HepG2 (cell line): ENCODE measurements at regions not wholly inside any gene's neighbourhood (a gene's known extent, or its start where the extent isn't known, plus 50 kb on each side); places are given as distances from the start of the nearest gene placed in this dataset.

ENCODE experiments used
- CHD2 ChIP-seq: IDR thresholded peaks from 2 replicates; pipeline ENCODE4 v1.6.1; 2011; ENCODE audit warnings: low read depth, low read length, improper control_type of control experiment
- MXD4 ChIP-seq: IDR thresholded peaks from 2 replicates; pipeline ENCODE4 v1.6.1; 2016; ENCODE audit warnings: mild to moderate bottlenecking, missing biosample characterization, missing genetic modification reagents
- NFE2L1 ChIP-seq: sonication (generic); formaldehyde crosslinking; IDR thresholded peaks from 2 replicates; pipeline ENCODE4 v1.4.0; 2020; ENCODE audit warnings: missing genetic modification reagents, mild to moderate bottlenecking, borderline replicate concordance
- U2AF2 ChIP-seq: fragments of 200-400 bp; formaldehyde crosslinking; IDR thresholded peaks from 2 replicates; pipeline ENCODE4 v1.6.1; 2017; ENCODE audit warnings: low read depth, mild to moderate bottlenecking, low read length
- ZNF709 ChIP-seq: sonication (generic); formaldehyde crosslinking; IDR thresholded peaks from 2 replicates; pipeline ENCODE4 v1.5.0; 2020; ENCODE audit warnings: mild to moderate bottlenecking, missing genetic modification reagents
- ZNF768 ChIP-seq: sonication (generic); formaldehyde crosslinking; IDR thresholded peaks from 2 replicates; pipeline ENCODE4 v1.4.0; 2020; ENCODE audit warnings: missing genetic modification reagents
- ZZZ3 ChIP-seq: sonication (generic); formaldehyde crosslinking; IDR thresholded peaks from 2 replicates; pipeline ENCODE4 v1.4.0; 2020; ENCODE audit warnings: missing genetic modification reagents, mild to moderate bottlenecking, borderline replicate concordance
- TF ChIP-seq, protein P1 (sequence below): sonication (generic); formaldehyde crosslinking; IDR thresholded peaks from 2 replicates; pipeline ENCODE4 v1.4.0; 2020; ENCODE audit warnings: mild to moderate bottlenecking, missing genetic modification reagents
- TF ChIP-seq, protein P2 (sequence below): IDR thresholded peaks from 2 replicates; pipeline ENCODE4 v1.6.1; 2012; ENCODE audit warnings: inconsistent platforms

DNA sequence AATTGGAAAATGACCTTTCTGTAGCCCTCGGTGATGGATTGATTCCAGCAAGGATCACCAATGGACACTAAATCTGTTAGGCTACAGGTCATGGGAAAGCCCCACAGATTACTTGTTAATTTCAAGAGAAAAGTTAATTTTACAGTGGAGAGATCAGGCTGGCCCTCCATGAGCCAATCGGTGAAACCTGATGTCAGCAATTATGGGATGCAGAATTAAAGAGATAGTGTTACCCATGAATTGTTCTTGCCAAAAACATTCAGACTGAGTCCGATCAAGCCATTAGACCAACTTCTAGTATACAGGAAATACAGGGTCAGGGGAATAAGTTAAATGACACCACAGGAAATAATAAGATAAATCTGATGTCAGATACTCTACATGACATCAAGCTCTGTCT lies 214.9 kb upstream of the SYNDIG1 start:
- TF ChIP-seq, protein P1, sequence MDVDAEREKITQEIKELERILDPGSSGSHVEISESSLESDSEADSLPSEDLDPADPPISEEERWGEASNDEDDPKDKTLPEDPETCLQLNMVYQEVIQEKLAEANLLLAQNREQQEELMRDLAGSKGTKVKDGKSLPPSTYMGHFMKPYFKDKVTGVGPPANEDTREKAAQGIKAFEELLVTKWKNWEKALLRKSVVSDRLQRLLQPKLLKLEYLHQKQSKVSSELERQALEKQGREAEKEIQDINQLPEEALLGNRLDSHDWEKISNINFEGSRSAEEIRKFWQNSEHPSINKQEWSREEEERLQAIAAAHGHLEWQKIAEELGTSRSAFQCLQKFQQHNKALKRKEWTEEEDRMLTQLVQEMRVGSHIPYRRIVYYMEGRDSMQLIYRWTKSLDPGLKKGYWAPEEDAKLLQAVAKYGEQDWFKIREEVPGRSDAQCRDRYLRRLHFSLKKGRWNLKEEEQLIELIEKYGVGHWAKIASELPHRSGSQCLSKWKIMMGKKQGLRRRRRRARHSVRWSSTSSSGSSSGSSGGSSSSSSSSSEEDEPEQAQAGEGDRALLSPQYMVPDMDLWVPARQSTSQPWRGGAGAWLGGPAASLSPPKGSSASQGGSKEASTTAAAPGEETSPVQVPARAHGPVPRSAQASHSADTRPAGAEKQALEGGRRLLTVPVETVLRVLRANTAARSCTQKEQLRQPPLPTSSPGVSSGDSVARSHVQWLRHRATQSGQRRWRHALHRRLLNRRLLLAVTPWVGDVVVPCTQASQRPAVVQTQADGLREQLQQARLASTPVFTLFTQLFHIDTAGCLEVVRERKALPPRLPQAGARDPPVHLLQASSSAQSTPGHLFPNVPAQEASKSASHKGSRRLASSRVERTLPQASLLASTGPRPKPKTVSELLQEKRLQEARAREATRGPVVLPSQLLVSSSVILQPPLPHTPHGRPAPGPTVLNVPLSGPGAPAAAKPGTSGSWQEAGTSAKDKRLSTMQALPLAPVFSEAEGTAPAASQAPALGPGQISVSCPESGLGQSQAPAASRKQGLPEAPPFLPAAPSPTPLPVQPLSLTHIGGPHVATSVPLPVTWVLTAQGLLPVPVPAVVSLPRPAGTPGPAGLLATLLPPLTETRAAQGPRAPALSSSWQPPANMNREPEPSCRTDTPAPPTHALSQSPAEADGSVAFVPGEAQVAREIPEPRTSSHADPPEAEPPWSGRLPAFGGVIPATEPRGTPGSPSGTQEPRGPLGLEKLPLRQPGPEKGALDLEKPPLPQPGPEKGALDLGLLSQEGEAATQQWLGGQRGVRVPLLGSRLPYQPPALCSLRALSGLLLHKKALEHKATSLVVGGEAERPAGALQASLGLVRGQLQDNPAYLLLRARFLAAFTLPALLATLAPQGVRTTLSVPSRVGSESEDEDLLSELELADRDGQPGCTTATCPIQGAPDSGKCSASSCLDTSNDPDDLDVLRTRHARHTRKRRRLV (CRISPR knock-in tag): no peak
- no peak for TF ChIP-seq NFE2L1 (CRISPR knock-in tag)
- TF ChIP-seq, protein P2, sequence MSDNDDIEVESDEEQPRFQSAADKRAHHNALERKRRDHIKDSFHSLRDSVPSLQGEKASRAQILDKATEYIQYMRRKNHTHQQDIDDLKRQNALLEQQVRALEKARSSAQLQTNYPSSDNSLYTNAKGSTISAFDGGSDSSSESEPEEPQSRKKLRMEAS: no peak
- no peak for TF ChIP-seq ZNF709
- no peak for TF ChIP-seq U2AF2
- TF ChIP-seq ZNF768: no peak
- TF ChIP-seq ZZZ3 (CRISPR knock-in tag): no peak
- no peak for TF ChIP-seq MXD4 (CRISPR knock-in tag)
- no peak for TF ChIP-seq CHD2
